ENCODE measurements at regions not wholly inside any gene's neighbourhood (a gene's known extent, or its start where the extent isn't known, plus 50 kb on each side); places are given as distances from the start of the nearest gene placed in this dataset.

GRCh38 chr9:80366626-80367025 is 794.9 kb downstream of the TLE4 start:
- Mint-ChIP-seq H3K4me3 (no peak overlapping the region), H3K36me3 (ENCODE audit: insufficient read depth) (peaks cover 1% of the 10 kb centered on the region), H3K27ac (ENCODE audit: low read depth) (no peak overlapping the region), H3K4me1 (no peaks in the 10 kb centered on the region), H3K27me3 (no peaks in the 10 kb centered on the region), H3K9me3 (peaks cover 16% of the 10 kb centered on the region)
- no peak for ATAC-seq (replicated peaks; ENCODE audit: extremely low read depth, poor library complexity, severe bottlenecking)
- DNase-seq (ENCODE audit: low spot score in 2 of 2) = no peak

- ATAC-seq (replicated peaks; ENCODE audit: extremely low read depth, poor library complexity, severe bottlenecking) (no peak), DNase-seq (ENCODE audit: low spot score in 2 of 2) (no peak)
- Mint-ChIP-seq H3K27me3 (no peaks in the 10 kb centered on the region), H3K36me3 (ENCODE audit: insufficient read depth) (peaks cover 2% of the 10 kb centered on the region), H3K27ac (ENCODE audit: low read depth) (no peak overlapping the region), H3K4me1 (no peaks in the 10 kb centered on the region), H3K4me3 (no peak overlapping the region), H3K9me3 (peaks cover 24% of the 10 kb centered on the region)
Measured at GRCh38 chr9:80359941-80360881, 788.4 kb downstream of the TLE4 start.

- Mint-ChIP-seq H3K27ac (ENCODE audit: low read depth) (no peak overlapping the region), H3K27me3 (no peaks in the 10 kb centered on the region), H3K9me3 (peaks cover 33% of the 10 kb centered on the region), H3K4me1 (no peaks in the 10 kb centered on the region), H3K4me3 (no peak overlapping the region), H3K36me3 (ENCODE audit: insufficient read depth) (peaks cover 2% of the 10 kb centered on the region)
- no peak for ATAC-seq (replicated peaks; ENCODE audit: extremely low read depth, poor library complexity, severe bottlenecking)
- DNase-seq (ENCODE audit: low spot score in 2 of 2) = no peak
Measured at GRCh38 chr9:80359291-80359690, 787.5 kb downstream of the TLE4 start.

- H3K36me3 Mint-ChIP-seq (ENCODE audit: insufficient read depth) = no peaks in the 10 kb centered on the region
- H3K4me1 Mint-ChIP-seq = no peaks in the 10 kb centered on the region
- H3K4me3 Mint-ChIP-seq = no peak overlapping the region
- no peak for DNase-seq (ENCODE audit: low spot score in 2 of 2)
- H3K9me3 Mint-ChIP-seq = peaks cover 19% of the 10 kb centered on the region
- no peak overlapping the region for H3K27ac Mint-ChIP-seq (ENCODE audit: low read depth)
- no peak for ATAC-seq (replicated peaks; ENCODE audit: extremely low read depth, poor library complexity, severe bottlenecking)
- no peaks in the 10 kb centered on the region for H3K27me3 Mint-ChIP-seq
Measured at GRCh38 chr9:80352967-80353366, 781.2 kb downstream of the TLE4 start.

GRCh38 chr9:80351612-80352011 is 779.8 kb downstream of the TLE4 start:
- Mint-ChIP-seq H3K27me3 (no peaks in the 10 kb centered on the region), H3K9me3 (peaks cover 14% of the 10 kb centered on the region), H3K27ac (ENCODE audit: low read depth) (no peak overlapping the region), H3K36me3 (ENCODE audit: insufficient read depth) (no peaks in the 10 kb centered on the region), H3K4me1 (no peaks in the 10 kb centered on the region), H3K4me3 (no peak overlapping the region)
- ATAC-seq (replicated peaks; ENCODE audit: extremely low read depth, poor library complexity, severe bottlenecking) (no peak), DNase-seq (ENCODE audit: low spot score in 2 of 2) (no peak)

- ATAC-seq (replicated peaks; ENCODE audit: extremely low read depth, poor library complexity, severe bottlenecking) = no peak
- H3K4me3 Mint-ChIP-seq = no peak overlapping the region
- no peaks in the 10 kb centered on the region for H3K4me1 Mint-ChIP-seq
- no peaks in the 10 kb centered on the region for H3K36me3 Mint-ChIP-seq (ENCODE audit: insufficient read depth)
- no peak overlapping the region for H3K27ac Mint-ChIP-seq (ENCODE audit: low read depth)
- H3K9me3 Mint-ChIP-seq = peaks cover 10% of the 10 kb centered on the region
- no peaks in the 10 kb centered on the region for H3K27me3 Mint-ChIP-seq
- no peak for DNase-seq (ENCODE audit: low spot score in 2 of 2)
Measured at GRCh38 chr9:80326105-80326504, 754.3 kb downstream of the TLE4 start.

- Mint-ChIP-seq H3K4me1 (no peaks in the 10 kb centered on the region), H3K4me3 (no peak overlapping the region), H3K27me3 (no peaks in the 10 kb centered on the region), H3K9me3 (no peaks in the 10 kb centered on the region), H3K36me3 (ENCODE audit: insufficient read depth) (no peaks in the 10 kb centered on the region), H3K27ac (ENCODE audit: low read depth) (no peak overlapping the region)
- ATAC-seq (replicated peaks; ENCODE audit: extremely low read depth, poor library complexity, severe bottlenecking) (no peak), DNase-seq (ENCODE audit: low spot score in 2 of 2) (no peak)
Measured at GRCh38 chr9:80320916-80321315, 749.2 kb downstream of the TLE4 start.

- H3K27me3 Mint-ChIP-seq = no peaks in the 10 kb centered on the region
- no peak overlapping the region for H3K27ac Mint-ChIP-seq (ENCODE audit: low read depth)
- H3K4me1 Mint-ChIP-seq = no peaks in the 10 kb centered on the region
- no peaks in the 10 kb centered on the region for H3K9me3 Mint-ChIP-seq
- H3K4me3 Mint-ChIP-seq = no peak overlapping the region
- DNase-seq (ENCODE audit: low spot score in 2 of 2) = no peak
- no peaks in the 10 kb centered on the region for H3K36me3 Mint-ChIP-seq (ENCODE audit: insufficient read depth)
- no peak for ATAC-seq (replicated peaks; ENCODE audit: extremely low read depth, poor library complexity, severe bottlenecking)
Measured at GRCh38 chr9:80320480-80320879, 748.7 kb downstream of the TLE4 start.

- no peak for DNase-seq (ENCODE audit: low spot score in 2 of 2)
- Mint-ChIP-seq H3K27me3 (no peaks in the 10 kb centered on the region), H3K9me3 (peaks cover 12% of the 10 kb centered on the region), H3K4me1 (no peaks in the 10 kb centered on the region), H3K4me3 (no peak overlapping the region), H3K27ac (ENCODE audit: low read depth) (no peak overlapping the region), H3K36me3 (ENCODE audit: insufficient read depth) (no peaks in the 10 kb centered on the region)
- no peak for ATAC-seq (replicated peaks; ENCODE audit: extremely low read depth, poor library complexity, severe bottlenecking)
Measured at GRCh38 chr9:80305136-80305535, 733.4 kb downstream of the TLE4 start.

GRCh38 chr9:80294955-80295354 is 723.2 kb downstream of the TLE4 start:
- ATAC-seq (replicated peaks; ENCODE audit: extremely low read depth, poor library complexity, severe bottlenecking) (no peak), DNase-seq (ENCODE audit: low spot score in 2 of 2) (no peak)
- Mint-ChIP-seq H3K4me1 (no peaks in the 10 kb centered on the region), H3K4me3 (no peak overlapping the region), H3K27ac (ENCODE audit: low read depth) (no peak overlapping the region), H3K36me3 (ENCODE audit: insufficient read depth) (no peaks in the 10 kb centered on the region), H3K9me3 (peaks cover 18% of the 10 kb centered on the region), H3K27me3 (no peaks in the 10 kb centered on the region)

GRCh38 chr9:80294318-80294717 is 722.6 kb downstream of the TLE4 start:
- H3K27me3 Mint-ChIP-seq = no peaks in the 10 kb centered on the region
- no peak overlapping the region for H3K27ac Mint-ChIP-seq (ENCODE audit: low read depth)
- no peaks in the 10 kb centered on the region for H3K4me1 Mint-ChIP-seq
- H3K9me3 Mint-ChIP-seq = peaks cover 18% of the 10 kb centered on the region
- no peak for ATAC-seq (replicated peaks; ENCODE audit: extremely low read depth, poor library complexity, severe bottlenecking)
- no peak overlapping the region for H3K4me3 Mint-ChIP-seq
- H3K36me3 Mint-ChIP-seq (ENCODE audit: insufficient read depth) = no peaks in the 10 kb centered on the region
- DNase-seq (ENCODE audit: low spot score in 2 of 2) = no peak

GRCh38 chr9:80292231-80292630 is 720.5 kb downstream of the TLE4 start:
- Mint-ChIP-seq H3K27ac (ENCODE audit: low read depth) (no peak overlapping the region), H3K36me3 (ENCODE audit: insufficient read depth) (no peaks in the 10 kb centered on the region), H3K9me3 (peaks cover 14% of the 10 kb centered on the region), H3K4me3 (no peak overlapping the region), H3K4me1 (no peaks in the 10 kb centered on the region), H3K27me3 (no peaks in the 10 kb centered on the region)
- DNase-seq (ENCODE audit: low spot score in 2 of 2) (no peak), ATAC-seq (replicated peaks; ENCODE audit: extremely low read depth, poor library complexity, severe bottlenecking) (no peak)

- ATAC-seq (replicated peaks; ENCODE audit: extremely low read depth, poor library complexity, severe bottlenecking) (no peak), DNase-seq (ENCODE audit: low spot score in 2 of 2) (no peak)
- H3K27ac Mint-ChIP-seq (ENCODE audit: low read depth) = no peak overlapping the region
- no peaks in the 10 kb centered on the region for H3K4me1 Mint-ChIP-seq
- no peaks in the 10 kb centered on the region for H3K27me3 Mint-ChIP-seq
- no peaks in the 10 kb centered on the region for H3K9me3 Mint-ChIP-seq
- H3K4me3 Mint-ChIP-seq = no peak overlapping the region
- H3K36me3 Mint-ChIP-seq (ENCODE audit: insufficient read depth) = no peaks in the 10 kb centered on the region
Measured at GRCh38 chr9:80285326-80285725, 713.6 kb downstream of the TLE4 start.

All from central memory CD8-positive, alpha-beta T cell (primary cell).